Activated CD8-positive, alpha-beta memory T cell treated with anti-CD3 and anti-CD28 coated beads, Interleukin-2, amount 10 ng/mL, durations not matched to agents 7 days and 5 days (primary cell): ENCODE measurements at regions not wholly inside any gene's neighbourhood (a gene's known extent, or its start where the extent isn't known, plus 50 kb on each side); places are given as distances from the start of the nearest gene placed in this dataset.

Experiments used
- ATAC-seq: fragments of 150-1000 bp; cut with Tn5 transposase; one replicate; pipeline ENCODE4 v1.10.0; 2021; ENCODE audit warnings: moderate library complexity
- CTCF ChIA-PET: fragments of 350-600 bp; sonication (Branson Sonifier 250); formaldehyde crosslinking; loops from one replicate; lab custom pipeline; 2021; ENCODE audit warnings: antibody characterized with exemption; lab: Charles Lee
- DNase-seq: peaks from one replicate; pipeline ENCODE4 v3.0.0-alpha.2; 2020
- H3K27ac Mint-ChIP-seq: one replicate; pipeline ENCODE4 v1.8.0; 2021; ENCODE audit warnings: mild to moderate bottlenecking, mixed read lengths
- H3K27me3 Mint-ChIP-seq: one replicate; pipeline ENCODE4 v1.8.0; 2021; ENCODE audit warnings: mixed read lengths
- H3K36me3 Mint-ChIP-seq: one replicate; pipeline ENCODE4 v1.8.0; 2021; ENCODE audit warnings: mild to moderate bottlenecking, mixed read lengths
- H3K4me1 Mint-ChIP-seq: one replicate; pipeline ENCODE4 v1.8.0; 2021; ENCODE audit warnings: mixed read lengths
- H3K4me3 Mint-ChIP-seq: one replicate; pipeline ENCODE4 v1.8.0; 2021; ENCODE audit warnings: mild to moderate bottlenecking, moderate library complexity, mixed read lengths
- H3K9me3 Mint-ChIP-seq: one replicate; pipeline ENCODE4 v1.8.0; 2022; ENCODE audit warnings: low read depth, mixed read lengths

- no peaks in the 10 kb centered on the region for H3K9me3 Mint-ChIP-seq
- no peak overlapping the region for H3K27ac Mint-ChIP-seq
- H3K27me3 Mint-ChIP-seq = peaks cover 7% of the 10 kb centered on the region
- H3K4me3 Mint-ChIP-seq = no peak overlapping the region
- no peak for ATAC-seq
- peaks cover 26% of the 10 kb centered on the region for H3K4me1 Mint-ChIP-seq
- no peak for DNase-seq
- CTCF ChIA-PET = interaction anchor here (1.2 to 2.1 kb wide), 2 partner anchors 206 to 219 kb away, joined by 3 to 13 read pairs; no protein-coding TSS in a partner anchor
- H3K36me3 Mint-ChIP-seq = no peaks in the 10 kb centered on the region
These were observed 331.5 kb upstream of the SLCO3A1 start for GRCh38 chr15:91521996-91522395.

GRCh38 chr15:91522605-91523332 lies 330.7 kb upstream of the SLCO3A1 start:
- CTCF ChIA-PET = interaction anchor here (1.4 to 2.1 kb wide), 3 partner anchors 14 to 220 kb away, joined by 3 to 13 read pairs (median 4); no protein-coding TSS in a partner anchor
- no peak for DNase-seq
- ATAC-seq = peak; percentile 47

GRCh38 chr15:91523596-91523995 lies 329.9 kb upstream of the SLCO3A1 start:
- Mint-ChIP-seq H3K4me1 (peaks cover 19% of the 10 kb centered on the region), H3K27ac (no peak overlapping the region), H3K36me3 (no peaks in the 10 kb centered on the region), H3K27me3 (peaks cover 7% of the 10 kb centered on the region), H3K9me3 (no peaks in the 10 kb centered on the region), H3K4me3 (no peak overlapping the region)
- CTCF ChIA-PET = interaction anchor here (0.7 to 1.5 kb wide), 3 partner anchors 14 to 221 kb away, joined by 3 to 4 read pairs (median 4); no protein-coding TSS in a partner anchor
- DNase-seq (no peak), ATAC-seq (no peak)

More at GRCh38 chr15:91522605-91523332, 330.7 kb upstream of the SLCO3A1 start:
- H3K36me3 Mint-ChIP-seq = no peaks in the 10 kb centered on the region
- peaks cover 7% of the 10 kb centered on the region for H3K27me3 Mint-ChIP-seq
- no peaks in the 10 kb centered on the region for H3K9me3 Mint-ChIP-seq
- no peak overlapping the region for H3K4me3 Mint-ChIP-seq
- H3K27ac Mint-ChIP-seq = peak overlapping the region; percentile 63
- peaks cover 19% of the 10 kb centered on the region for H3K4me1 Mint-ChIP-seq

- CTCF ChIA-PET = interaction anchor here (0.8 to 1.5 kb wide), 3 partner anchors 13 to 225 kb away, joined by 3 to 4 read pairs (median 3); no protein-coding TSS in a partner anchor
- no peaks in the 10 kb centered on the region for H3K9me3 Mint-ChIP-seq
- ATAC-seq = no peak
These were observed 329.0 kb upstream of the SLCO3A1 start for GRCh38 chr15:91524534-91524933.

GRCh38 chr15:91525751-91526150 lies 327.8 kb upstream of the SLCO3A1 start:
- ATAC-seq (no peak), DNase-seq (no peak)
- H3K9me3 Mint-ChIP-seq = no peaks in the 10 kb centered on the region
- no peak overlapping the region for H3K4me3 Mint-ChIP-seq
- H3K4me1 Mint-ChIP-seq = peaks cover 20% of the 10 kb centered on the region
- H3K36me3 Mint-ChIP-seq = no peaks in the 10 kb centered on the region
- H3K27me3 Mint-ChIP-seq = peaks cover 9% of the 10 kb centered on the region
- H3K27ac Mint-ChIP-seq = no peak overlapping the region
- CTCF ChIA-PET = no interaction called here

More at GRCh38 chr15:91524534-91524933, 329.0 kb upstream of the SLCO3A1 start:
- DNase-seq = no peak
- Mint-ChIP-seq H3K4me3 (no peak overlapping the region), H3K27me3 (peaks cover 7% of the 10 kb centered on the region), H3K4me1 (peaks cover 19% of the 10 kb centered on the region), H3K36me3 (no peaks in the 10 kb centered on the region), H3K27ac (no peak overlapping the region)

- DNase-seq = no peak
- no peaks in the 10 kb centered on the region for H3K9me3 Mint-ChIP-seq
- H3K36me3 Mint-ChIP-seq = no peaks in the 10 kb centered on the region
- no peak for ATAC-seq
- H3K4me1 Mint-ChIP-seq = peaks cover 20% of the 10 kb centered on the region
- no peak overlapping the region for H3K4me3 Mint-ChIP-seq
- peaks cover 9% of the 10 kb centered on the region for H3K27me3 Mint-ChIP-seq
- H3K27ac Mint-ChIP-seq = no peak overlapping the region
- CTCF ChIA-PET = interaction anchor here (1.0 kb wide), 1 partner anchor 224 kb away, joined by 3 read pairs; no protein-coding TSS in a partner anchor
These were observed 327.1 kb upstream of the SLCO3A1 start for GRCh38 chr15:91526424-91526823.

- H3K9me3 Mint-ChIP-seq = no peaks in the 10 kb centered on the region
- ATAC-seq (no peak), DNase-seq (no peak)
- H3K4me1 Mint-ChIP-seq = peaks cover 8% of the 10 kb centered on the region
- no peak overlapping the region for H3K27ac Mint-ChIP-seq
- CTCF ChIA-PET = no interaction called here
- no peak overlapping the region for H3K4me3 Mint-ChIP-seq
- peaks cover 7% of the 10 kb centered on the region for H3K27me3 Mint-ChIP-seq
- H3K36me3 Mint-ChIP-seq = no peaks in the 10 kb centered on the region
These were observed 324.7 kb upstream of the SLCO3A1 start for GRCh38 chr15:91528801-91529200.

GRCh38 chr15:91529534-91529933 lies 324.0 kb upstream of the SLCO3A1 start:
- H3K27me3 Mint-ChIP-seq = peaks cover 7% of the 10 kb centered on the region
- no peak for ATAC-seq
- H3K4me1 Mint-ChIP-seq = peaks cover 3% of the 10 kb centered on the region
- no peaks in the 10 kb centered on the region for H3K9me3 Mint-ChIP-seq
- H3K36me3 Mint-ChIP-seq = no peaks in the 10 kb centered on the region
- no peak overlapping the region for H3K4me3 Mint-ChIP-seq
- H3K27ac Mint-ChIP-seq = no peak overlapping the region
- no peak for DNase-seq
- CTCF ChIA-PET = interaction anchor here (1.0 kb wide), 1 partner anchor 258 kb away, joined by 4 read pairs; no protein-coding TSS in a partner anchor

GRCh38 chr15:91530279-91530678 lies 323.2 kb upstream of the SLCO3A1 start:
- CTCF ChIA-PET = interaction anchor here (1.0 kb wide), 1 partner anchor 259 kb away, joined by 4 read pairs; no protein-coding TSS in a partner anchor

GRCh38 chr15:91530956-91531582 lies 322.4 kb upstream of the SLCO3A1 start:
- Mint-ChIP-seq H3K9me3 (no peaks in the 10 kb centered on the region), H3K27ac (no peak overlapping the region), H3K4me1 (peaks cover 3% of the 10 kb centered on the region), H3K36me3 (no peaks in the 10 kb centered on the region), H3K27me3 (peaks cover 7% of the 10 kb centered on the region), H3K4me3 (no peak overlapping the region)
- DNase-seq (no peak), ATAC-seq (no peak)
- CTCF ChIA-PET = no interaction called here

More at GRCh38 chr15:91530279-91530678, 323.2 kb upstream of the SLCO3A1 start:
- Mint-ChIP-seq H3K4me1 (peaks cover 3% of the 10 kb centered on the region), H3K9me3 (no peaks in the 10 kb centered on the region), H3K4me3 (no peak overlapping the region), H3K27ac (no peak overlapping the region), H3K27me3 (peaks cover 7% of the 10 kb centered on the region), H3K36me3 (no peaks in the 10 kb centered on the region)
- DNase-seq (no peak), ATAC-seq (no peak)

GRCh38 chr15:91534235-91534634 lies 319.3 kb upstream of the SLCO3A1 start:
- H3K4me1 Mint-ChIP-seq = peaks cover 3% of the 10 kb centered on the region
- no peaks in the 10 kb centered on the region for H3K9me3 Mint-ChIP-seq
- no peak for DNase-seq
- CTCF ChIA-PET = no interaction called here
- peaks cover 2% of the 10 kb centered on the region for H3K27me3 Mint-ChIP-seq
- no peak for ATAC-seq
- no peaks in the 10 kb centered on the region for H3K36me3 Mint-ChIP-seq
- no peak overlapping the region for H3K27ac Mint-ChIP-seq
- H3K4me3 Mint-ChIP-seq = no peak overlapping the region

- H3K27ac Mint-ChIP-seq = no peak overlapping the region
- ATAC-seq (no peak), DNase-seq (no peak)
- peaks cover 1% of the 10 kb centered on the region for H3K4me1 Mint-ChIP-seq
- no peaks in the 10 kb centered on the region for H3K9me3 Mint-ChIP-seq
- H3K27me3 Mint-ChIP-seq = peaks cover 1% of the 10 kb centered on the region
- H3K36me3 Mint-ChIP-seq = no peaks in the 10 kb centered on the region
- no peak overlapping the region for H3K4me3 Mint-ChIP-seq
- CTCF ChIA-PET = no interaction called here
These were observed 318.5 kb upstream of the SLCO3A1 start for GRCh38 chr15:91534976-91535375.

- Mint-ChIP-seq H3K4me1 (no peaks in the 10 kb centered on the region), H3K27ac (no peak overlapping the region), H3K36me3 (no peaks in the 10 kb centered on the region), H3K27me3 (no peaks in the 10 kb centered on the region), H3K4me3 (no peak overlapping the region), H3K9me3 (no peaks in the 10 kb centered on the region)
- DNase-seq (no peak), ATAC-seq (no peak)
- CTCF ChIA-PET = no interaction called here
These were observed 317.5 kb upstream of the SLCO3A1 start for GRCh38 chr15:91535856-91536500.
